Retinal pigment epithelial cell (primary cell): ENCODE measurements at regions not wholly inside any gene's neighbourhood (a gene's known extent, or its start where the extent isn't known, plus 50 kb on each side); places are given as distances from the start of the nearest gene placed in this dataset.

Experiments
- DNase-seq: peaks from one replicate; pipeline ENCODE4 v3.0.0-alpha.2; 2010; ENCODE audit warnings: low read depth
- H3K4me3 ChIP-seq: 2 replicates; pipeline ENCODE4 v1.5.1; 2011; ENCODE audit warnings: mild to moderate bottlenecking, low read length, control low read depth, moderate library complexity
- CTCF ChIP-seq: conservative IDR thresholded peaks from 2 replicates; pipeline ENCODE4 v1.5.1; 2011; ENCODE audit warnings: low read depth, low read length, control low read depth, inconsistent platforms

- DNase-seq = no peak
- TF ChIP-seq CTCF = no peak
Measured at GRCh38 chr6:27061235-27061993, 186.1 kb upstream of the PRSS16 start.

GRCh38 chr6:27062755-27063154 is 184.7 kb upstream of the PRSS16 start:
- TF ChIP-seq CTCF = no peak
- no peak for DNase-seq
- no peak overlapping the region for H3K4me3 ChIP-seq

More at GRCh38 chr6:27061235-27061993, 186.1 kb upstream of the PRSS16 start:
- no peak overlapping the region for H3K4me3 ChIP-seq

GRCh38 chr6:27065183-27065582 is 182.3 kb upstream of the PRSS16 start:
- DNase-seq = no peak
- no peak for TF ChIP-seq CTCF
- H3K4me3 ChIP-seq = no peak overlapping the region

GRCh38 chr6:27066381-27066780 is 181.1 kb upstream of the PRSS16 start:
- no peak for DNase-seq
- no peak for TF ChIP-seq CTCF

GRCh38 chr6:27066802-27067201 is 180.7 kb upstream of the PRSS16 start:
- no peak for TF ChIP-seq CTCF
- DNase-seq = no peak

More at GRCh38 chr6:27066381-27066780, 181.1 kb upstream of the PRSS16 start:
- H3K4me3 ChIP-seq = no peak overlapping the region

GRCh38 chr6:27073441-27073840 is 174.1 kb upstream of the PRSS16 start:
- TF ChIP-seq CTCF = no peak
- no peak overlapping the region for H3K4me3 ChIP-seq
- DNase-seq = no peak

More at GRCh38 chr6:27066802-27067201, 180.7 kb upstream of the PRSS16 start:
- no peak overlapping the region for H3K4me3 ChIP-seq

- no peak for TF ChIP-seq CTCF
Measured at GRCh38 chr6:27076116-27076515, 171.4 kb upstream of the PRSS16 start.

More at GRCh38 chr6:27076116-27076515, 171.4 kb upstream of the PRSS16 start:
- DNase-seq = no peak
- no peak overlapping the region for H3K4me3 ChIP-seq
